ENCODE measurements at regions not wholly inside any gene's neighbourhood (a gene's known extent, or its start where the extent isn't known, plus 50 kb on each side); places are given as distances from the start of the nearest gene placed in this dataset.

DNA sequence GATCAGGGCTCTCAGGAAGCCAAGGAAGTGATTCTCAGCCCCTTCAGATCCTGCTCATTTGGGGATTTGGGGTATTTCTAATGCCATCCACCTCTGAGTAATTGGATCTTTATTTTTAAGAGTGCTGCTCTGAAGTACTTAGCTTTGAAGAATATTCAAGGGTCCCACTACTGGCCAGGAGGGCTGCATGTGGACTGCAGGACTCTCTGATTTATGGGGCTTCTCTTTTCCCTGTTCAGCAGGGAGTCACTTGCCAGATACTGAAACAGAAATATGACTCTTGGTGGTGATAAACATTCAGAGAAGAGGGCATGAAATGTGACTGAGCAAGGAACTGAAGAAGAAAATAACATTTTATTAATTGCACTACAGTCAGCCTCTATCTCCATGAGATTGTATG lies 138.5 kb downstream of the MTX2 start:
- Histone ChIP-seq H3K36me3 (ENCODE audit: low read depth) (no peaks in the 10 kb centered on the region), H3K9me3 (ENCODE audit: severe bottlenecking) (no peaks in the 10 kb centered on the region), H3K4me1 (ENCODE audit: insufficient read depth, poor library complexity, severe bottlenecking) (no peaks in the 10 kb centered on the region), H3K4me3 (ENCODE audit: severe bottlenecking) (no peak overlapping the region), H3K27ac (ENCODE audit: poor library complexity, severe bottlenecking) (no peak overlapping the region), H3K27me3 (ENCODE audit: insufficient read depth, poor library complexity, severe bottlenecking) (no peaks in the 10 kb centered on the region)
- TF ChIP-seq, protein P1, sequence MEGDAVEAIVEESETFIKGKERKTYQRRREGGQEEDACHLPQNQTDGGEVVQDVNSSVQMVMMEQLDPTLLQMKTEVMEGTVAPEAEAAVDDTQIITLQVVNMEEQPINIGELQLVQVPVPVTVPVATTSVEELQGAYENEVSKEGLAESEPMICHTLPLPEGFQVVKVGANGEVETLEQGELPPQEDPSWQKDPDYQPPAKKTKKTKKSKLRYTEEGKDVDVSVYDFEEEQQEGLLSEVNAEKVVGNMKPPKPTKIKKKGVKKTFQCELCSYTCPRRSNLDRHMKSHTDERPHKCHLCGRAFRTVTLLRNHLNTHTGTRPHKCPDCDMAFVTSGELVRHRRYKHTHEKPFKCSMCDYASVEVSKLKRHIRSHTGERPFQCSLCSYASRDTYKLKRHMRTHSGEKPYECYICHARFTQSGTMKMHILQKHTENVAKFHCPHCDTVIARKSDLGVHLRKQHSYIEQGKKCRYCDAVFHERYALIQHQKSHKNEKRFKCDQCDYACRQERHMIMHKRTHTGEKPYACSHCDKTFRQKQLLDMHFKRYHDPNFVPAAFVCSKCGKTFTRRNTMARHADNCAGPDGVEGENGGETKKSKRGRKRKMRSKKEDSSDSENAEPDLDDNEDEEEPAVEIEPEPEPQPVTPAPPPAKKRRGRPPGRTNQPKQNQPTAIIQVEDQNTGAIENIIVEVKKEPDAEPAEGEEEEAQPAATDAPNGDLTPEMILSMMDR (IDR thresholded peaks at IDR 0.05; ENCODE audit: poor library complexity, severe bottlenecking), result no peak
- no peak for DNase-seq (ENCODE audit: low spot score)
- no peak for ATAC-seq (ENCODE audit: low read depth)

DNA sequence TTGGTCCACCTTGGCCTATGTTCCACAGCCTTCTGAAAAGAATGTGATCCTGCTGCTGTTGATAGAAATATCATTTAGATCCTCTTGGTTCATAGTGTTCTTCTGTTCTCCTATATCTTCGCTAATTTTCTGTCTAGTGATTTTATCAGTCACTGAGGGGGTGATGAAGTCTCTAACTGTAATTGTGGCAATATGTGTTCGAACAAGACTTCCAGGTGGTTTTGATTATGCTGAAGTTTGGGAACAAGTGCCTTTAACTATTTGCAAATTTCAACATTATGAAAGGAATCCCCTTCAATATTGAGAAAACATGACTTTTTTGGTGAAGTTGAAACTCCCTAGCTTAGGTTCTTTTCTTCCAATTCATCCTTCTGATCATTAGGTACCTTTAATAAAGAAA lies 140.4 kb downstream of the MTX2 start:
- DNase-seq (ENCODE audit: low spot score), result no peak
- Histone ChIP-seq H3K4me1 (ENCODE audit: insufficient read depth, poor library complexity, severe bottlenecking) (no peaks in the 10 kb centered on the region), H3K27me3 (ENCODE audit: insufficient read depth, poor library complexity, severe bottlenecking) (no peaks in the 10 kb centered on the region), H3K27ac (ENCODE audit: poor library complexity, severe bottlenecking) (no peak overlapping the region), H3K36me3 (ENCODE audit: low read depth) (no peaks in the 10 kb centered on the region), H3K4me3 (ENCODE audit: severe bottlenecking) (no peak overlapping the region), H3K9me3 (ENCODE audit: severe bottlenecking) (no peaks in the 10 kb centered on the region)
- ATAC-seq (ENCODE audit: low read depth), result no peak
- TF ChIP-seq, protein P1 (IDR thresholded peaks at IDR 0.05; ENCODE audit: poor library complexity, severe bottlenecking), result no peak

DNA sequence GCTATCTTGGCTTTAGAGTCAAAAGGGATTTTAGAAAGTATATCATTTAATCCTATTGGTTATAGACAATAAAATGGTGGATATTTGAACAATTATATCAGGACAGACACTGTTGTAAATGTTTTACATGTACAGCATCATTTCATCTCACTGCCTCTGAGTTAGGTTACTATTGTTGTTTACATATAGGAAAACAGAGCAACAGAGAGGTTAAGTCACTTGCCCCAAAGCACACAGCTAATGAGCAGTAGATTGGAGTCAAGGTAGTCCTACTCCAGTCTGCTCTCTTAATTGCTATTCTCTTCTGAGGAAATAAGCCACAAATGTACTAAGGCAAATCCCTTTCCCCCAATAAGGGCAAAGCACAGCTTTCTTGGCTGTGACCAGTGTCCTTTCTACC lies 142.9 kb downstream of the MTX2 start:
- H3K27me3 ChIP-seq (ENCODE audit: insufficient read depth, poor library complexity, severe bottlenecking), result no peaks in the 10 kb centered on the region
- ATAC-seq (ENCODE audit: low read depth) (no peak), DNase-seq (ENCODE audit: low spot score) (no peak)
- H3K4me3 ChIP-seq (ENCODE audit: severe bottlenecking), result no peak overlapping the region
- no peaks in the 10 kb centered on the region for H3K4me1 ChIP-seq (ENCODE audit: insufficient read depth, poor library complexity, severe bottlenecking)
- no peak overlapping the region for H3K27ac ChIP-seq (ENCODE audit: poor library complexity, severe bottlenecking)
- no peaks in the 10 kb centered on the region for H3K36me3 ChIP-seq (ENCODE audit: low read depth)
- TF ChIP-seq, protein P1 (IDR thresholded peaks at IDR 0.05; ENCODE audit: poor library complexity, severe bottlenecking), result no peak
- H3K9me3 ChIP-seq (ENCODE audit: severe bottlenecking), result no peaks in the 10 kb centered on the region

DNA sequence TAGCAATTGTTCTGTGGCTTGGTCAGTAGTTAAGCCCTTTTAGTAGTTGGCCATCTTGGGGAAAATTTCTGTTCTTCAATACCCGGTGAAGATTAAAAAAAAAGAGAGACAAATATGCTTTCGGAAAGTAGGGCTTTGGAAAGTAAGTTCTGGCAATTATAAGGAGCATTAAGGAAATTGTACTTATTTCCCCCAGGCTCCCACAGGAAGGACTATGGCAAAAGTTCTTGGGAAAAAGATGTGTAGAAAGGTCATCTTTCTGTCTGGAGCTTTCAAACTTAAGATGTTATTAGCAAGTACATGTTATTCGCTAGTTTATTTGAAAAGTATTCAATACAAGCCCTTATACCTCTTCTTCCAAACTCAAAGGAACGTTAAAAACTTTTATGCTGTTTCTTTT lies 144.5 kb downstream of the MTX2 start:
- no peak overlapping the region for H3K4me3 ChIP-seq (ENCODE audit: severe bottlenecking)
- no peaks in the 10 kb centered on the region for H3K4me1 ChIP-seq (ENCODE audit: insufficient read depth, poor library complexity, severe bottlenecking)
- H3K36me3 ChIP-seq (ENCODE audit: low read depth), result no peaks in the 10 kb centered on the region
- ATAC-seq (ENCODE audit: low read depth) (no peak), DNase-seq (ENCODE audit: low spot score) (no peak)
- no peaks in the 10 kb centered on the region for H3K9me3 ChIP-seq (ENCODE audit: severe bottlenecking)
- no peak overlapping the region for H3K27ac ChIP-seq (ENCODE audit: poor library complexity, severe bottlenecking)
- TF ChIP-seq, protein P1 (IDR thresholded peaks at IDR 0.05; ENCODE audit: poor library complexity, severe bottlenecking), result no peak
- no peaks in the 10 kb centered on the region for H3K27me3 ChIP-seq (ENCODE audit: insufficient read depth, poor library complexity, severe bottlenecking)

DNA sequence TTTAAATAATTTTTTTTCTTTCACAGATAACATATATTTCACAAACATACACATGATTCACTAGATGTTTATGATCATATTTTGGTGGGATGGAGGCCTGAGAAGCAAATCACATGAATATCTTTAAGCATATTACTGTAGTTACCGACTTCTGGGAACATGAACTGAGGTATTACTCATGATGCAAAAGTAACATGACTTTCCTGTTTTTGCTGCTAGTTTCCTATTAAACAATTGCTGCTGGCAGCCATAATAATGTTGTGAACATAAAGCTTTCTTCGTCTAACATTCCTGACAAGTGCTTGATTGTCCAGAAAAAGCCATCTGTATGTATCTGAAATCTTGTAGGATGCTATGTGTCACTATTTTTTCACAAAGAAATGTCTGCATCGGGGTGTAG lies 145.4 kb downstream of the MTX2 start:
- no peaks in the 10 kb centered on the region for H3K27me3 ChIP-seq (ENCODE audit: insufficient read depth, poor library complexity, severe bottlenecking)
- TF ChIP-seq, protein P1 (IDR thresholded peaks at IDR 0.05; ENCODE audit: poor library complexity, severe bottlenecking), result no peak
- H3K9me3 ChIP-seq (ENCODE audit: severe bottlenecking), result no peaks in the 10 kb centered on the region
- DNase-seq (ENCODE audit: low spot score) (no peak), ATAC-seq (ENCODE audit: low read depth) (no peak)
- H3K36me3 ChIP-seq (ENCODE audit: low read depth), result no peaks in the 10 kb centered on the region
- peaks cover 7% of the 10 kb centered on the region for H3K4me1 ChIP-seq (ENCODE audit: insufficient read depth, poor library complexity, severe bottlenecking)
- no peak overlapping the region for H3K4me3 ChIP-seq (ENCODE audit: severe bottlenecking)
- H3K27ac ChIP-seq (ENCODE audit: poor library complexity, severe bottlenecking), result no peak overlapping the region

All from RWPE2 (cell line).